ENCODE measurements at regions not wholly inside any gene's neighbourhood (a gene's known extent, or its start where the extent isn't known, plus 50 kb on each side); places are given as distances from the start of the nearest gene placed in this dataset.

DNA sequence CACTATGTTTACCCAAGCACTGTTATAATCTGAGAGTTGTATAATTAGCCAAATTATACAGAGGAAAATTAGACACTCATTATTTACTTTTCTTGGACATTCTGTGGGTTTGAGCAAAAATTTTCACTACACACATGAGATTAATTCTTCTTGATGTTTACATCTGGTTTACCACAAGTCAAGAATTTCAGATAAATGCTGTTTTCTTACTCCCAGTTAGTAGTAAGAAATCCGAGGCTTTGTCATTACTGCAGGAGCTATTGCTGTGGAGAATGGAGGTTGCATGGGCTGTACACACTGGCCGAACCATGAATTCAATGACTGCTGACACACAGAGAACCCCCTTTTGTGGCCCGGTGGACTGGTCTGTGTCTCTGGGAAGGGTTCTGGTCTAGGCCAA, 207.7 kb upstream of the CFAP20DC start:
- TF ChIP-seq, protein P1, sequence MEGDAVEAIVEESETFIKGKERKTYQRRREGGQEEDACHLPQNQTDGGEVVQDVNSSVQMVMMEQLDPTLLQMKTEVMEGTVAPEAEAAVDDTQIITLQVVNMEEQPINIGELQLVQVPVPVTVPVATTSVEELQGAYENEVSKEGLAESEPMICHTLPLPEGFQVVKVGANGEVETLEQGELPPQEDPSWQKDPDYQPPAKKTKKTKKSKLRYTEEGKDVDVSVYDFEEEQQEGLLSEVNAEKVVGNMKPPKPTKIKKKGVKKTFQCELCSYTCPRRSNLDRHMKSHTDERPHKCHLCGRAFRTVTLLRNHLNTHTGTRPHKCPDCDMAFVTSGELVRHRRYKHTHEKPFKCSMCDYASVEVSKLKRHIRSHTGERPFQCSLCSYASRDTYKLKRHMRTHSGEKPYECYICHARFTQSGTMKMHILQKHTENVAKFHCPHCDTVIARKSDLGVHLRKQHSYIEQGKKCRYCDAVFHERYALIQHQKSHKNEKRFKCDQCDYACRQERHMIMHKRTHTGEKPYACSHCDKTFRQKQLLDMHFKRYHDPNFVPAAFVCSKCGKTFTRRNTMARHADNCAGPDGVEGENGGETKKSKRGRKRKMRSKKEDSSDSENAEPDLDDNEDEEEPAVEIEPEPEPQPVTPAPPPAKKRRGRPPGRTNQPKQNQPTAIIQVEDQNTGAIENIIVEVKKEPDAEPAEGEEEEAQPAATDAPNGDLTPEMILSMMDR (IDR thresholded peaks at IDR 0.05; ENCODE audit: insufficient read depth, low read length) = no peak
- no peak for TF ChIP-seq POLR2AphosphoS5 (IDR thresholded peaks at IDR 0.05; ENCODE audit: low read depth)

Measured in HL-60 (cell line).